ENCODE measurements at regions not wholly inside any gene's neighbourhood (a gene's known extent, or its start where the extent isn't known, plus 50 kb on each side); places are given as distances from the start of the nearest gene placed in this dataset.

- TF ChIP-seq JUND (IDR thresholded peaks at IDR 0.05): no peak
- TF ChIP-seq EZH2phosphoT487 (IDR thresholded peaks at IDR 0.05; ENCODE audit: borderline replicate concordance, low read depth): no peak
Measured at GRCh38 chr19:29390742-29391141, 135.1 kb upstream of the VSTM2B start.

All from SK-N-SH (cell line).